ENCODE measurements at regions not wholly inside any gene's neighbourhood (a gene's known extent, or its start where the extent isn't known, plus 50 kb on each side); places are given as distances from the start of the nearest gene placed in this dataset.

GRCh38 chr2:118665784-118666529, 181.5 kb downstream of the EN1 start:
- TF ChIP-seq CTCF (IDR thresholded peaks at IDR 0.05; ENCODE audit: low read length, missing control alignments): no peak
- no peak overlapping the region for H3K4me3 ChIP-seq (replicated peaks; ENCODE audit: low read depth, low read length)
- DNase-seq (ENCODE audit: low read depth): no peak

- TF ChIP-seq CTCF (IDR thresholded peaks at IDR 0.05; ENCODE audit: low read length, missing control alignments): peak; percentile 3
- no peak for DNase-seq (ENCODE audit: low read depth)
- H3K4me3 ChIP-seq (replicated peaks; ENCODE audit: low read depth, low read length): no peak overlapping the region
These were observed 186.3 kb downstream of the EN1 start for GRCh38 chr2:118661179-118661578.

GRCh38 chr2:118658596-118659198, 188.8 kb downstream of the EN1 start:
- TF ChIP-seq CTCF (IDR thresholded peaks at IDR 0.05; ENCODE audit: low read length, missing control alignments): no peak
- no peak for DNase-seq (ENCODE audit: low read depth)

GRCh38 chr2:118657466-118657865, 190.0 kb downstream of the EN1 start:
- DNase-seq (ENCODE audit: low read depth): no peak
- no peak overlapping the region for H3K4me3 ChIP-seq (replicated peaks; ENCODE audit: low read depth, low read length)
- no peak for TF ChIP-seq CTCF (IDR thresholded peaks at IDR 0.05; ENCODE audit: low read length, missing control alignments)

More at GRCh38 chr2:118658596-118659198, 188.8 kb downstream of the EN1 start:
- no peak overlapping the region for H3K4me3 ChIP-seq (replicated peaks; ENCODE audit: low read depth, low read length)

- no peak for TF ChIP-seq CTCF (IDR thresholded peaks at IDR 0.05; ENCODE audit: low read length, missing control alignments)
- H3K4me3 ChIP-seq (replicated peaks; ENCODE audit: low read depth, low read length): no peak overlapping the region
- DNase-seq (ENCODE audit: low read depth): peak; percentile 35
These were observed 192.5 kb downstream of the EN1 start for GRCh38 chr2:118654945-118655344.

GRCh38 chr2:118650327-118650726, 197.1 kb downstream of the EN1 start:
- H3K4me3 ChIP-seq (replicated peaks; ENCODE audit: low read depth, low read length): no peak overlapping the region
- no peak for TF ChIP-seq CTCF (IDR thresholded peaks at IDR 0.05; ENCODE audit: low read length, missing control alignments)
- DNase-seq (ENCODE audit: low read depth): no peak

All from fibroblast of pulmonary artery (primary cell).